OCI-LY1 (cell line): ENCODE measurements at regions not wholly inside any gene's neighbourhood (a gene's known extent, or its start where the extent isn't known, plus 50 kb on each side); places are given as distances from the start of the nearest gene placed in this dataset.

Experiments used
- H2AFZ ChIP-seq: fragments of 200-600 bp; sonication (generic), shearing (Covaris generic); 2 replicates; pipeline ENCODE4 v1.6.0; 2014; ENCODE audit warnings: antibody characterized with exemption, mild to moderate bottlenecking, low read length
- H3F3A ChIP-seq: fragments of 200-600 bp; sonication (generic), shearing (Covaris generic); 2 replicates; pipeline ENCODE4 v1.6.0; 2014; ENCODE audit warnings: mild to moderate bottlenecking, antibody characterized with exemption, low read length, moderate library complexity; ENCODE audit not compliant: insufficient read depth
- H3K27ac ChIP-seq: fragments of 200-600 bp; sonication (generic); 2 replicates; pipeline ENCODE4 v1.5.1; 2014; ENCODE audit warnings: low read length, mixed run types, mild to moderate bottlenecking, low read depth; ENCODE audit not compliant: poor library complexity, severe bottlenecking
- H3K27me3 ChIP-seq: fragments of 200-600 bp; sonication (generic); 2 replicates; pipeline ENCODE4 v1.6.0; 2014; ENCODE audit warnings: antibody characterized with exemption, mild to moderate bottlenecking, low read length, moderate library complexity; ENCODE audit not compliant: insufficient read depth
- H3K36me3 ChIP-seq: fragments of 200-600 bp; sonication (generic); 2 replicates; pipeline ENCODE4 v1.6.1; 2014; ENCODE audit warnings: mild to moderate bottlenecking, antibody characterized with exemption, low read length, moderate library complexity, mixed read lengths; ENCODE audit not compliant: insufficient read depth
- H3K4me1 ChIP-seq: fragments of 200-600 bp; sonication (generic); 2 replicates; pipeline ENCODE4 v1.5.1; 2014; ENCODE audit warnings: mild to moderate bottlenecking, low read length, moderate library complexity; ENCODE audit not compliant: insufficient read depth, severe bottlenecking
- H3K4me2 ChIP-seq: fragments of 200-600 bp; sonication (generic), shearing (Covaris generic); 2 replicates; pipeline ENCODE4 v1.6.1; 2014; ENCODE audit warnings: low read length
- H3K4me3 ChIP-seq: fragments of 200-600 bp; sonication (generic); 2 replicates; pipeline ENCODE4 v1.5.1; 2014; ENCODE audit warnings: low read length, low read depth, mild to moderate bottlenecking, mixed read lengths; ENCODE audit not compliant: poor library complexity, severe bottlenecking
- H3K79me2 ChIP-seq: fragments of 200-600 bp; shearing (Covaris generic); 2 replicates; pipeline ENCODE4 v1.6.1; 2016; ENCODE audit warnings: mixed run types, low read length, mixed read lengths; ENCODE audit not compliant: insufficient read depth
- H3K9ac ChIP-seq: fragments of 200-600 bp; sonication (generic), shearing (Covaris generic); 2 replicates; pipeline ENCODE4 v1.6.1; 2014; ENCODE audit warnings: mild to moderate bottlenecking, low read length, mixed read lengths
- H3K9me2 ChIP-seq: fragments of 200-600 bp; sonication (generic), shearing (Covaris generic); 2 replicates; pipeline ENCODE4 v1.6.1; 2014; ENCODE audit warnings: low read depth, mild to moderate bottlenecking, low read length, mixed read lengths
- H3K9me3 ChIP-seq: fragments of 200-600 bp; shearing (Covaris generic); 2 replicates; pipeline ENCODE4 v1.6.1; 2014; ENCODE audit warnings: low read length, mixed read lengths
- H4K20me1 ChIP-seq: fragments of 200-600 bp; sonication (generic), shearing (Covaris generic); 2 replicates; pipeline ENCODE4 v1.6.0; 2016; ENCODE audit warnings: mild to moderate bottlenecking, low read length; ENCODE audit not compliant: insufficient read depth
- EZH2 ChIP-seq: fragments of 200-600 bp; sonication (generic), shearing (Covaris generic); IDR thresholded peaks from 2 replicates; pipeline ENCODE4 v1.8.0; 2017; ENCODE audit warnings: borderline replicate concordance, mixed run types, mild to moderate bottlenecking, antibody characterized with exemption, low read length, moderate library complexity, mixed read lengths
- TF ChIP-seq, protein P1 (sequence below): fragments of 200-600 bp; sonication (generic), shearing (Covaris generic); IDR thresholded peaks from 2 replicates; pipeline ENCODE4 v1.5.1; 2017; ENCODE audit warnings: mild to moderate bottlenecking, antibody characterized with exemption, low read length, moderate library complexity, mixed read lengths

DNA sequence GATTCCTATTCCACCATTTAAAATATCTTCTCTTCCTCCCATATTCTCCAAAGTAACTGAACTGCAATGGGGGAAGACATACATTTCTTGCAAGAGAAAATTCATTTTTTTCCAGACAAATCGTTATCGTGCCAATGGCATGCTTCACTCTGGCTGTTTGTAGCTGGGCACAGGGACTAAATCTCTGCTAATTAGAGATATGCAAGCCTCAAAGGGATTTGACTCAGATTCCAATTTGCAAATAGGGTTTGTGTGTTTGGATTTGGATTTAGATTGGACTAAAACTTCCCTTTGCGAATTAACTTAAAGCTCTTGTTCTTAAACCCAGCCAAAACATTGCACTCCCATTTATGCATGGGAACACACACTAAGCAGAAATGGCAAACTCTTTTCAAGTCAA is 276.2 kb upstream of the DUSP10 start:
- Histone ChIP-seq H3K9ac (no peak overlapping the region), H4K20me1 (no peaks in the 10 kb centered on the region), H3K4me2 (no peak overlapping the region), H3K79me2 (no peaks in the 10 kb centered on the region), H3K36me3 (no peaks in the 10 kb centered on the region), H3K27ac (no peak overlapping the region), H3K27me3 (no peaks in the 10 kb centered on the region), H3K9me3 (no peaks in the 10 kb centered on the region), H3F3A (no peaks in the 10 kb centered on the region), H3K4me1 (no peaks in the 10 kb centered on the region), H3K4me3 (no peak overlapping the region), H3K9me2 (no peaks in the 10 kb centered on the region), H2AFZ (no peak overlapping the region)
- TF ChIP-seq EZH2: no peak
- TF ChIP-seq, protein P1, sequence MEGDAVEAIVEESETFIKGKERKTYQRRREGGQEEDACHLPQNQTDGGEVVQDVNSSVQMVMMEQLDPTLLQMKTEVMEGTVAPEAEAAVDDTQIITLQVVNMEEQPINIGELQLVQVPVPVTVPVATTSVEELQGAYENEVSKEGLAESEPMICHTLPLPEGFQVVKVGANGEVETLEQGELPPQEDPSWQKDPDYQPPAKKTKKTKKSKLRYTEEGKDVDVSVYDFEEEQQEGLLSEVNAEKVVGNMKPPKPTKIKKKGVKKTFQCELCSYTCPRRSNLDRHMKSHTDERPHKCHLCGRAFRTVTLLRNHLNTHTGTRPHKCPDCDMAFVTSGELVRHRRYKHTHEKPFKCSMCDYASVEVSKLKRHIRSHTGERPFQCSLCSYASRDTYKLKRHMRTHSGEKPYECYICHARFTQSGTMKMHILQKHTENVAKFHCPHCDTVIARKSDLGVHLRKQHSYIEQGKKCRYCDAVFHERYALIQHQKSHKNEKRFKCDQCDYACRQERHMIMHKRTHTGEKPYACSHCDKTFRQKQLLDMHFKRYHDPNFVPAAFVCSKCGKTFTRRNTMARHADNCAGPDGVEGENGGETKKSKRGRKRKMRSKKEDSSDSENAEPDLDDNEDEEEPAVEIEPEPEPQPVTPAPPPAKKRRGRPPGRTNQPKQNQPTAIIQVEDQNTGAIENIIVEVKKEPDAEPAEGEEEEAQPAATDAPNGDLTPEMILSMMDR: no peak

DNA sequence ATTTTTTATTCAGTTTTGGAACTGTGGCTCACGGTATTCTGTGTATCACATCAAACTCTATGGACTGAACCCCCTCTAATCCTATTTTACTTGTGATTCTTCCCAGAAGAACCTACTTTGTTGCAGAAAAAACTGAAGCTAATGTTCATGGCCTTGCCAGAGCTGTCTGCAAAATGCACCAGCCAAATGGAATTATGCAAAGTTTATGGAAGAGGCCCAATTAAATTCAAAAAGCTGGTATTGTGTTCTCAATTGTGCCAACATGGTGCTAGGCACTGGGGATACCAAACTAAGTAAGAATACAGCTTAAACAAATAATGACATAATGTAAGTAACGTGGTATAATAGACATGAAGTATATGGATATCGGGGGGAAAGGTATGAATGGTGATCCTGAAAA is 273.8 kb upstream of the DUSP10 start:
- no peak overlapping the region for H2AFZ ChIP-seq
- no peaks in the 10 kb centered on the region for H3K9me2 ChIP-seq
- no peaks in the 10 kb centered on the region for H3K9me3 ChIP-seq
- no peak overlapping the region for H3K27ac ChIP-seq
- H3K4me3 ChIP-seq: no peak overlapping the region
- TF ChIP-seq, protein P1: no peak
- TF ChIP-seq EZH2: no peak
- H3K4me2 ChIP-seq: no peak overlapping the region
- H3F3A ChIP-seq: no peaks in the 10 kb centered on the region
- no peaks in the 10 kb centered on the region for H3K27me3 ChIP-seq
- no peaks in the 10 kb centered on the region for H3K79me2 ChIP-seq
- H3K9ac ChIP-seq: no peak overlapping the region
- no peaks in the 10 kb centered on the region for H4K20me1 ChIP-seq
- H3K36me3 ChIP-seq: no peaks in the 10 kb centered on the region
- no peaks in the 10 kb centered on the region for H3K4me1 ChIP-seq

DNA sequence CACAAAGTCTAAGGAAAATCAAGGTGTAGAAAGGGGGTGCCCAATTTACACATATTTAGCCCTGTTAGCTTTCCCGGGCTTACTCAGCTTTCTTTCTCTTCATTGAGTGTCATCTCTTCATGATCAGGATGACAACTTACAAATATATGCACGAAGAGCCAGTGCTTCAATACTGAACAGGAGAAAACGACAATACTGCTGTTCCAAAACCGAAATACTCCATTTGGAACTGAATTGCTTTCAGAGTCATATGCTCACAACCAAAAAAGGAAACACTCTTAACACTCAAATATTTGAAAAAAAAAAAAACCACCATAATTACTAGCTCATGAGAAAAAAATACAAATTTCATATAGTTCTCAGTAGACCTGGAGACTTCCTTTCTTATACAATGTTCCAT is 272.1 kb upstream of the DUSP10 start:
- H4K20me1 ChIP-seq: no peaks in the 10 kb centered on the region
- H3K4me2 ChIP-seq: no peak overlapping the region
- TF ChIP-seq, protein P1: no peak
- TF ChIP-seq EZH2: no peak
- H3K9me2 ChIP-seq: no peaks in the 10 kb centered on the region
- no peak overlapping the region for H3K27ac ChIP-seq
- no peak overlapping the region for H2AFZ ChIP-seq
- no peaks in the 10 kb centered on the region for H3K79me2 ChIP-seq
- no peaks in the 10 kb centered on the region for H3K27me3 ChIP-seq
- no peaks in the 10 kb centered on the region for H3K36me3 ChIP-seq
- no peak overlapping the region for H3K4me3 ChIP-seq
- H3K9ac ChIP-seq: no peak overlapping the region
- H3K4me1 ChIP-seq: peaks cover under 1% of the 10 kb centered on the region
- no peaks in the 10 kb centered on the region for H3F3A ChIP-seq
- H3K9me3 ChIP-seq: no peaks in the 10 kb centered on the region
